ENCODE measurements at regions not wholly inside any gene's neighbourhood (a gene's known extent, or its start where the extent isn't known, plus 50 kb on each side); places are given as distances from the start of the nearest gene placed in this dataset.

DNA sequence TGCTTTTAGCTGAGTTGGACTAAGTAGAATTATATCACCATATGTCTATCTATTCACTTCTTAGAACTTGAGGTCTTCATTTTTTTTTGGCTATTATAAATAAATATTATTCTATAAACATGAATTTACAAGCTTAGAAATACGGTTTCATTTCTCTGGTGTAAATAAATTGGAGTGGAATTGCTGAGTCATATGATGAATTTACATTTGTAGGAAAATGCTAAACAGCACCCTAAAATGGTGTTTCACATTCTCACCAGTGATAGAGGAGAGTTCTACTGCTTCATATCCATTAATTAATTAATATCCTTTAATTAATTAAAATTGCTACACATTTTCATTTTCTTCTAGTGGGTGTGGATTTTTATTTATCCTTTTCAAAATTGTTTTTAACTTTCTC lies 318.3 kb downstream of the MDFIC start:
- TF ChIP-seq, protein P1, sequence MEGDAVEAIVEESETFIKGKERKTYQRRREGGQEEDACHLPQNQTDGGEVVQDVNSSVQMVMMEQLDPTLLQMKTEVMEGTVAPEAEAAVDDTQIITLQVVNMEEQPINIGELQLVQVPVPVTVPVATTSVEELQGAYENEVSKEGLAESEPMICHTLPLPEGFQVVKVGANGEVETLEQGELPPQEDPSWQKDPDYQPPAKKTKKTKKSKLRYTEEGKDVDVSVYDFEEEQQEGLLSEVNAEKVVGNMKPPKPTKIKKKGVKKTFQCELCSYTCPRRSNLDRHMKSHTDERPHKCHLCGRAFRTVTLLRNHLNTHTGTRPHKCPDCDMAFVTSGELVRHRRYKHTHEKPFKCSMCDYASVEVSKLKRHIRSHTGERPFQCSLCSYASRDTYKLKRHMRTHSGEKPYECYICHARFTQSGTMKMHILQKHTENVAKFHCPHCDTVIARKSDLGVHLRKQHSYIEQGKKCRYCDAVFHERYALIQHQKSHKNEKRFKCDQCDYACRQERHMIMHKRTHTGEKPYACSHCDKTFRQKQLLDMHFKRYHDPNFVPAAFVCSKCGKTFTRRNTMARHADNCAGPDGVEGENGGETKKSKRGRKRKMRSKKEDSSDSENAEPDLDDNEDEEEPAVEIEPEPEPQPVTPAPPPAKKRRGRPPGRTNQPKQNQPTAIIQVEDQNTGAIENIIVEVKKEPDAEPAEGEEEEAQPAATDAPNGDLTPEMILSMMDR (IDR thresholded peaks at IDR 0.05; ENCODE audit: low read length), result no peak; the same call in 1 of the 2 replicates
- no peak for TF ChIP-seq EZH2 (IDR thresholded peaks at IDR 0.05; ENCODE audit: borderline replicate concordance, low read length)

Measured in OCI-LY1 (cell line).